Hepatocyte (in vitro differentiated cells): ENCODE measurements at regions not wholly inside any gene's neighbourhood (a gene's known extent, or its start where the extent isn't known, plus 50 kb on each side); places are given as distances from the start of the nearest gene placed in this dataset.

ENCODE experiments used
- DNase-seq: peaks from one replicate; pipeline ENCODE4 v3.0.0-alpha.2; 2016; ENCODE audit warnings: low spot score
- H2AFZ ChIP-seq: fragments of 200-600 bp; sonication (generic); 2 replicates; pipeline ENCODE4 v1.6.0; 2016; ENCODE audit warnings: antibody characterized with exemption, mild to moderate bottlenecking
- H3K27ac ChIP-seq: fragments of 200-600 bp; sonication (generic); 2 replicates; pipeline ENCODE4 v1.5.1; 2016; ENCODE audit warnings: mild to moderate bottlenecking
- H3K27me3 ChIP-seq: fragments of 200-600 bp; sonication (generic); 2 replicates; pipeline ENCODE4 v1.6.1; 2016
- H3K36me3 ChIP-seq: fragments of 200-600 bp; sonication (generic); replicated peaks from 2 replicates; pipeline ENCODE4 v1.5.1; 2016; ENCODE audit warnings: low read depth; ENCODE audit not compliant: insufficient read depth
- H3K4me1 ChIP-seq: fragments of 200-600 bp; sonication (generic); 2 replicates; pipeline ENCODE4 v1.5.1; 2016; ENCODE audit warnings: mild to moderate bottlenecking, moderate library complexity; ENCODE audit not compliant: insufficient read depth
- H3K4me2 ChIP-seq: fragments of 200-600 bp; sonication (generic); 2 replicates; pipeline ENCODE4 v1.6.0; 2016
- H3K4me3 ChIP-seq: fragments of 200-600 bp; sonication (generic); 2 replicates; pipeline ENCODE4 v1.5.1; 2016; ENCODE audit warnings: mild to moderate bottlenecking
- H3K79me2 ChIP-seq: fragments of 200-600 bp; sonication (generic); 2 replicates; pipeline ENCODE4 v1.6.0; 2017; ENCODE audit warnings: mild to moderate bottlenecking
- H3K9me2 ChIP-seq: fragments of 200-600 bp; sonication (generic); replicated peaks from 2 replicates; pipeline ENCODE4 v1.6.0; 2017; ENCODE audit warnings: mild to moderate bottlenecking; ENCODE audit not compliant: insufficient read depth
- H3K9me3 ChIP-seq: fragments of 200-600 bp; sonication (generic); 2 replicates; pipeline ENCODE4 v1.5.1; 2016; ENCODE audit warnings: low read depth, mild to moderate bottlenecking
- H4K20me1 ChIP-seq: fragments of 200-600 bp; sonication (generic); 2 replicates; pipeline ENCODE4 v1.6.0; 2016; ENCODE audit warnings: mild to moderate bottlenecking; ENCODE audit not compliant: insufficient read depth, poor library complexity, severe bottlenecking
- CTCF ChIP-seq: fragments of 200-600 bp; sonication (generic); IDR thresholded peaks from 2 replicates; pipeline ENCODE4 v1.5.1; 2016; ENCODE audit warnings: antibody characterized with exemption, mild to moderate bottlenecking; ENCODE audit not compliant: poor library complexity
- EZH2 ChIP-seq: fragments of 200-600 bp; sonication (generic); IDR thresholded peaks from 2 replicates; pipeline ENCODE4 v1.6.1; 2016; ENCODE audit warnings: antibody characterized with exemption, mild to moderate bottlenecking, borderline replicate concordance
- EZH2phosphoT487 ChIP-seq: fragments of 200-600 bp; sonication (generic); IDR thresholded peaks from one replicate; pipeline ENCODE4 v1.6.1; 2018; ENCODE audit warnings: antibody characterized with exemption, mild to moderate bottlenecking, low read depth, moderate library complexity; ENCODE audit not compliant: unreplicated experiment, severe bottlenecking
- WGBS: methylation state at CpG from one replicate; pipeline ENCODE4 v1.1.6; 2016; ENCODE audit warnings: low lambda C conversion rate; ENCODE audit errors: missing lambda C conversion rate; 5-methylcytosine and 5-hydroxymethylcytosine counted together

- no peaks in the 10 kb centered on the region for H3K9me2 ChIP-seq
- no peaks in the 10 kb centered on the region for H3K79me2 ChIP-seq
- H3K27ac ChIP-seq = no peak overlapping the region
- no peaks in the 10 kb centered on the region for H4K20me1 ChIP-seq
- 88% methylated on average over 3 of the region's 3 CpGs for WGBS
- no peaks in the 10 kb centered on the region for H3K9me3 ChIP-seq
- H3K36me3 ChIP-seq = no peaks in the 10 kb centered on the region
- TF ChIP-seq CTCF = no peak
- DNase-seq = no peak
- H3K27me3 ChIP-seq = no peaks in the 10 kb centered on the region
- H2AFZ ChIP-seq = no peak overlapping the region
- no peak overlapping the region for H3K4me2 ChIP-seq
- H3K4me3 ChIP-seq = no peak overlapping the region
- no peaks in the 10 kb centered on the region for H3K4me1 ChIP-seq
Measured at GRCh38 chr3:78293284-78293683, 1253.4 kb downstream of the ROBO2 start.

DNA sequence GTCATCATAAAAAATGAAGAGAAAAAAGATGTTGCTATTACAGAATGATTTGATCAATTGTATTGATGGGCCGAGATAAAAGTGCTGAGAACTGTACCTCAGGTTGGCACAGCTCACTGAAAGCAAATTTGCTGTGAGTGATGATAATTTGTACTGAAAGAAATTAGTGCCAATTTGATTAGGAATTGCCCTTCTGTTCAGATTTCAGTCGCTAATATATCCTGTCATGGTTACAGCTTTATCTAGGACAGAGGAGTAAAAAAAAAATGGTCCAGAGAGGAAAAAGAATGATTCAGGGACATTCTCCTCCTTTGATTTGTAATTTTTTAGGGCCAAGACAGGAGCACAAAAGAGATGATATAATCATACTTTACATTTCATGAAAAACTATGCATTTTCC, 1264.2 kb downstream of the ROBO2 start:
- Histone ChIP-seq H3K36me3 (no peaks in the 10 kb centered on the region), H3K4me3 (no peak overlapping the region), H3K4me2 (no peak overlapping the region), H3K27ac (no peak overlapping the region), H4K20me1 (no peaks in the 10 kb centered on the region), H3K79me2 (no peaks in the 10 kb centered on the region), H3K4me1 (no peaks in the 10 kb centered on the region), H3K9me3 (no peaks in the 10 kb centered on the region), H3K27me3 (no peaks in the 10 kb centered on the region), H2AFZ (no peak overlapping the region), H3K9me2 (no peaks in the 10 kb centered on the region)
- no peak for TF ChIP-seq EZH2
- TF ChIP-seq EZH2phosphoT487 = no peak
- no peak for TF ChIP-seq CTCF
- no peak for DNase-seq
- 90% methylated on average over 2 of the region's 2 CpGs for WGBS

DNA sequence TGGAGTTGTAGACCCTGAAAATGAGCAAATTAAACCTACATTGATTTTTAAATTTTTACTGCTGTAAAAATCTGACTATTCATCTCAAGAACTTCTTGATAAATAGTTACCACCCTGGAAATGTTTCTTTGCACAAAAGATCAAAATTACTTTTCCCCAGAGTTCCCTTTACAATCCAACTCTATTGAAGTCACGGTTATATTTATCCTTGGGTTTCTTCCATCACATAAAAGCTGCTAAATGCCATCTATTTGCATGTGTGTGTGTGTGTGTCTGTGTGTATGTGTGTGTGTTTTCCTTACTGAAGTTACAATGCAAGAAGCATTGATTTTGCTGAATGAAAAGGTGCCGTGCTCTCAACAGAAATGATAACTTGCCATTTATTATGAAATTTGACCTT, 1273.0 kb downstream of the ROBO2 start:
- no peak for DNase-seq
- Histone ChIP-seq H3K27me3 (no peaks in the 10 kb centered on the region), H3K4me3 (no peak overlapping the region), H3K9me3 (no peaks in the 10 kb centered on the region), H3K79me2 (no peaks in the 10 kb centered on the region), H3K4me2 (no peak overlapping the region), H2AFZ (no peak overlapping the region), H3K4me1 (no peaks in the 10 kb centered on the region), H4K20me1 (no peaks in the 10 kb centered on the region), H3K27ac (no peak overlapping the region), H3K36me3 (no peaks in the 10 kb centered on the region), H3K9me2 (no peaks in the 10 kb centered on the region)
- 76% methylated on average over 2 of the region's 2 CpGs for WGBS
- TF ChIP-seq CTCF = no peak
- no peak for TF ChIP-seq EZH2phosphoT487

GRCh38 chr3:78313332-78313731, 1273.4 kb downstream of the ROBO2 start:
- H3K4me1 ChIP-seq = no peaks in the 10 kb centered on the region
- H4K20me1 ChIP-seq = no peaks in the 10 kb centered on the region
- TF ChIP-seq EZH2phosphoT487 (no peak), CTCF (no peak), EZH2 (no peak)
- H2AFZ ChIP-seq = no peak overlapping the region
- no peak overlapping the region for H3K27ac ChIP-seq
- no peaks in the 10 kb centered on the region for H3K9me2 ChIP-seq
- H3K79me2 ChIP-seq = no peaks in the 10 kb centered on the region
- WGBS = 93% methylated on average over 1 of the region's 1 CpG
- H3K4me2 ChIP-seq = no peak overlapping the region
- H3K36me3 ChIP-seq = no peaks in the 10 kb centered on the region
- DNase-seq = no peak
- H3K9me3 ChIP-seq = no peaks in the 10 kb centered on the region
- no peaks in the 10 kb centered on the region for H3K27me3 ChIP-seq
- H3K4me3 ChIP-seq = no peak overlapping the region
